SK-N-MC (cell line): ENCODE measurements at regions not wholly inside any gene's neighbourhood (a gene's known extent, or its start where the extent isn't known, plus 50 kb on each side); places are given as distances from the start of the nearest gene placed in this dataset.

Experiments
- EZH2 ChIP-seq: fragments of 200-600 bp; sonication (generic); IDR thresholded peaks from one replicate; pipeline ENCODE4 v1.6.1; 2017; ENCODE audit warnings: antibody characterized with exemption
- FOXP2 ChIP-seq: optimal IDR thresholded peaks from 2 replicates; pipeline ENCODE3; 2011; ENCODE audit warnings: mild to moderate bottlenecking, moderate library complexity; ENCODE audit not compliant: insufficient read depth; ENCODE audit errors: extremely low read length, control extremely low read depth
- POLR2AphosphoS5 ChIP-seq: IDR thresholded peaks from 2 replicates; pipeline ENCODE4 v1.6.1; 2012; ENCODE audit warnings: mild to moderate bottlenecking, low read depth, low read length, borderline replicate concordance

- TF ChIP-seq POLR2AphosphoS5 (no peak), EZH2 (no peak), FOXP2 (no peak)
These were observed 273.2 kb downstream of the BCL2 start for GRCh38 chr18:63046375-63046774.
